Heart left ventricle (tissue), 16 donors: ENCODE measurements at regions not wholly inside any gene's neighbourhood (a gene's known extent, or its start where the extent isn't known, plus 50 kb on each side); places are given as distances from the start of the nearest gene placed in this dataset.

Experiments
- ATAC-seq, 4 donors: fragments of 200-7000 bp; cut with Tn5 transposase; one replicate each; pipeline ENCODE4 v1.9.1; 2020 to 2022; ENCODE audit warnings: moderate library complexity in 4 of 4, mild to moderate bottlenecking in 3 of 4, moderate number of reproducible peaks in 1 of 4
- DNase-seq, 5 donors: peaks; one replicate each; pipeline ENCODE4 v3.0.0-alpha.2; 2020
- H3K27ac ChIP-seq, 12 donors: fragments of 200-600 bp; sonication (generic) in 4 of 12; one replicate each; pipeline versions ENCODE4 v1.5.0 to v1.8.0; 2016 to 2022; ENCODE audit warnings: mild to moderate bottlenecking in 2 of 12
- H3K27me3 ChIP-seq, 9 donors: fragments of 200-600 bp; sonication (generic) in 2 of 9; one replicate each; pipeline versions ENCODE4 v1.5.1 to v1.8.0; 2016 to 2022; ENCODE audit warnings: mild to moderate bottlenecking in 3 of 9
- H3K36me3 ChIP-seq, 9 donors: fragments of 200-600 bp; sonication (generic) in 2 of 9; one replicate each; pipeline versions ENCODE4 v1.5.0 to v1.8.0; 2018 to 2022; ENCODE audit warnings: mild to moderate bottlenecking in 2 of 9
- H3K4me1 ChIP-seq, 12 donors: fragments of 200-600 bp; sonication (generic) in 4 of 12; one replicate each; pipeline versions ENCODE4 v1.5.0 to v1.8.0; 2016 to 2022; ENCODE audit warnings: mild to moderate bottlenecking in 3 of 12
- H3K4me3 ChIP-seq, 12 donors: fragments of 200-600 bp; sonication (generic) in 4 of 12; one replicate each; pipeline versions ENCODE4 v1.5.0 to v1.8.0; 2017 to 2022; ENCODE audit warnings: mild to moderate bottlenecking in 9 of 12, moderate library complexity in 4 of 12
- H3K9me3 ChIP-seq, 12 donors: fragments of 200-600 bp; sonication (generic) in 4 of 12; one replicate each; pipeline versions ENCODE4 v1.5.0 to v1.8.0; 2016 to 2022; ENCODE audit warnings: mild to moderate bottlenecking in 1 of 12
- CTCF ChIP-seq, 12 donors: fragments of 200-600 bp; sonication (generic) in 4 of 12; IDR thresholded peaks; one replicate each; pipeline versions ENCODE4 v1.5.0 to v1.8.0; 2018 to 2022; ENCODE audit warnings: antibody characterized with exemption in 12 of 12, mild to moderate bottlenecking in 5 of 12
- POLR2A ChIP-seq, 2 donors: fragments of 450-650 bp; IDR thresholded peaks; one replicate each; pipeline ENCODE4 v1.6.1; 2017; ENCODE audit warnings: antibody characterized with exemption in 2 of 2, mild to moderate bottlenecking in 2 of 2, moderate library complexity in 2 of 2
- WGBS, 4 donors: extraction: QIAGEN DNeasy Blood & Tissue Kit in 2 of 4; methylation state at CpG; one replicate each; pipeline versions ENCODE4 v1.1.5 to v1.1.7; 2013 to 2018; 5-methylcytosine and 5-hydroxymethylcytosine counted together
- intact Hi-C, 10 donors: fragments of 100-400 bp; cut with DNase I; formaldehyde crosslinking; loops; one replicate each; pipeline versions ENCODE4 v1.11.1 to v1.14.2; 2022
- donor health status: ischemic (EF 13 %, LVEDD 7.1; RV severe dilation, severe dysfunction).
- donor health status: healthy with polysubstance abuse.
- donor health status: DM: no; HTN: yes; CAD: no.
- donor health status: DM: no; HTN: no; CAD: no.
- donor health status: ischemic (EF 25% LVEDD 6.9; RV normal size, moderate dysfunction).
- donor health status: ischemic (EF 25% LVEDD 5.7; RV mildly dilated, moderate dysfunction).
- donor health status: healthy.
- donor health status: DM: yes; HTN: yes; CAD: no.
- donor health status: ischemic (EF 35%, LVEDD 5.7; RV mildly dilated, moderate dysfunction).
- donor health status: nonischemic (EF 11% LVEDD 7.7; RV severe dilation, severe dysfunction).
- donor health status: DM: yes; HTN: yes; CAD: no.
- donor health status: PGD.
- donor health status: ischemic (EF 29% LVEDD 5.4; RV normal size, mild dysfunction).
- donor health status: nonischemic (EF 23%, LVEDD 6.1; RV moderate dilation, normal function).

- intact Hi-C loops, result loop anchor here in 8 of 10 donors (2.0 to 10.0 kb wide), 4 partner anchors 76 to 181 kb away; no protein-coding TSS in a partner anchor
- H3K27me3 ChIP-seq, result no peaks in the 10 kb centered on the region
- WGBS, 4 donors, result 29 to 44% (median 40%) methylated on average over 8 of the region's 8 CpGs
- H3K36me3 ChIP-seq, result no peaks in the 10 kb centered on the region
- H3K9me3 ChIP-seq, result peaks cover 0 to 5% (median 0%) of the 10 kb centered on the region in 12 donors
- peaks cover 16 to 73% (median 66%) of the 10 kb centered on the region in 12 donors for H3K4me1 ChIP-seq
- peak; percentile 48 to 77 (median 67) for DNase-seq
- H3K27ac ChIP-seq, result peak overlapping the region; percentile 58 to 89 (median 76)
- peak; percentile 65 to 77 (median 75) for ATAC-seq
- TF ChIP-seq CTCF (IDR thresholded peaks at IDR 0.05), result peak in 3 of 12 donors; percentile 13 to 40 (median 35)
- TF ChIP-seq POLR2A (IDR thresholded peaks at IDR 0.05), result no peak
- no peak overlapping the region for H3K4me3 ChIP-seq
These were observed 79.4 kb upstream of the MAP4K3 start for GRCh38 chr2:39516347-39517101.

- Histone ChIP-seq H3K27ac (peak overlapping the region; percentile 58 to 89 (median 76)), H3K27me3 (no peaks in the 10 kb centered on the region), H3K4me1 (peaks cover 13 to 68% (median 60%) of the 10 kb centered on the region in 12 donors), H3K9me3 (peaks cover 0 to 10% (median 1%) of the 10 kb centered on the region in 12 donors), H3K4me3 (no peak overlapping the region), H3K36me3 (no peaks in the 10 kb centered on the region)
- DNase-seq, result no peak
- WGBS, 4 donors, result 33 to 40% (median 34%) methylated on average over 2 of the region's 2 CpGs
- no peak for ATAC-seq
- intact Hi-C loops, result loop anchor here in 8 of 10 donors (2.0 to 10.0 kb wide), 4 partner anchors 75 to 180 kb away; no protein-coding TSS in a partner anchor
- TF ChIP-seq CTCF (IDR thresholded peaks at IDR 0.05) (no peak), POLR2A (IDR thresholded peaks at IDR 0.05) (no peak)
These were observed 80.0 kb upstream of the MAP4K3 start for GRCh38 chr2:39517102-39517436.

GRCh38 chr2:39517622-39518021 lies 80.5 kb upstream of the MAP4K3 start:
- Histone ChIP-seq H3K9me3 (peaks cover 0 to 10% (median 1%) of the 10 kb centered on the region in 12 donors), H3K27ac (peak overlapping the region; percentile 58 to 89 (median 76)), H3K27me3 (no peaks in the 10 kb centered on the region), H3K4me1 (peaks cover 10 to 67% (median 55%) of the 10 kb centered on the region in 12 donors), H3K36me3 (no peaks in the 10 kb centered on the region), H3K4me3 (no peak overlapping the region)
- TF ChIP-seq POLR2A (IDR thresholded peaks at IDR 0.05) (no peak), CTCF (IDR thresholded peaks at IDR 0.05) (no peak)
- 47 to 61% (median 56%) methylated on average over 2 of the region's 2 CpGs for WGBS, 4 donors
- ATAC-seq, result no peak
- no peak for DNase-seq
- intact Hi-C loops, result loop anchor here in 8 of 10 donors (2.0 to 10.0 kb wide), 4 partner anchors 75 to 180 kb away; no protein-coding TSS in a partner anchor

- Histone ChIP-seq H3K27ac (no peak overlapping the region), H3K36me3 (no peaks in the 10 kb centered on the region), H3K9me3 (peaks cover 0 to 10% (median 1%) of the 10 kb centered on the region in 12 donors), H3K4me1 (peaks cover 14 to 67% (median 52%) of the 10 kb centered on the region in 12 donors), H3K27me3 (no peaks in the 10 kb centered on the region), H3K4me3 (no peak overlapping the region)
- DNase-seq, result no peak
- no peak for ATAC-seq
- intact Hi-C loops, result loop anchor here in 5 of 10 donors (2.0 to 10.0 kb wide), 4 partner anchors 72 to 177 kb away; no protein-coding TSS in a partner anchor
- TF ChIP-seq POLR2A (IDR thresholded peaks at IDR 0.05), result no peak
- no peak for TF ChIP-seq CTCF (IDR thresholded peaks at IDR 0.05)
- WGBS, 4 donors, result 76 to 85% (median 83%) methylated on average over 1 of the region's 1 CpG
These were observed 82.8 kb upstream of the MAP4K3 start for GRCh38 chr2:39519886-39520285.
